ENCODE measurements at regions not wholly inside any gene's neighbourhood (a gene's known extent, or its start where the extent isn't known, plus 50 kb on each side); places are given as distances from the start of the nearest gene placed in this dataset.

GRCh38 chr2:128788636-128789220 lies 470.1 kb upstream of the HS6ST1 start:
- DNase-seq = no peak

- no peak for DNase-seq
These were observed 470.6 kb upstream of the HS6ST1 start for GRCh38 chr2:128789221-128789620.

GRCh38 chr2:128789776-128790455 lies 471.2 kb upstream of the HS6ST1 start:
- no peak for DNase-seq

GRCh38 chr2:128790541-128791001 lies 471.9 kb upstream of the HS6ST1 start:
- DNase-seq = no peak

- no peak for DNase-seq
These were observed 472.7 kb upstream of the HS6ST1 start for GRCh38 chr2:128791120-128791984.

- DNase-seq = no peak
These were observed 473.3 kb upstream of the HS6ST1 start for GRCh38 chr2:128791985-128792320.

- no peak for DNase-seq
These were observed 473.9 kb upstream of the HS6ST1 start for GRCh38 chr2:128792476-128793054.

GRCh38 chr2:128793404-128793803 lies 474.7 kb upstream of the HS6ST1 start:
- no peak for DNase-seq

- no peak for DNase-seq
These were observed 475.6 kb upstream of the HS6ST1 start for GRCh38 chr2:128794285-128794684.

- no peak for DNase-seq
These were observed 477.7 kb upstream of the HS6ST1 start for GRCh38 chr2:128796321-128796720.

GRCh38 chr2:128797092-128797491 lies 478.4 kb upstream of the HS6ST1 start:
- no peak for DNase-seq

- no peak for DNase-seq
These were observed 478.9 kb upstream of the HS6ST1 start for GRCh38 chr2:128797533-128797932.

- no peak for DNase-seq
These were observed 479.3 kb upstream of the HS6ST1 start for GRCh38 chr2:128797937-128798336.

- no peak for DNase-seq
These were observed 480.0 kb upstream of the HS6ST1 start for GRCh38 chr2:128798502-128799283.

- no peak for DNase-seq
These were observed 480.6 kb upstream of the HS6ST1 start for GRCh38 chr2:128799284-128799552.

GRCh38 chr2:128799730-128800129 lies 481.1 kb upstream of the HS6ST1 start:
- no peak for DNase-seq

- no peak for DNase-seq
These were observed 482.9 kb upstream of the HS6ST1 start for GRCh38 chr2:128801576-128801975.

GRCh38 chr2:128803222-128803621 lies 484.6 kb upstream of the HS6ST1 start:
- no peak for DNase-seq

- no peak for DNase-seq
These were observed 486.6 kb upstream of the HS6ST1 start for GRCh38 chr2:128805237-128805636.

- no peak for DNase-seq
These were observed 487.2 kb upstream of the HS6ST1 start for GRCh38 chr2:128805918-128806317.

GRCh38 chr2:128807317-128807716 lies 488.6 kb upstream of the HS6ST1 start:
- no peak for DNase-seq

- DNase-seq = no peak
These were observed 490.0 kb upstream of the HS6ST1 start for GRCh38 chr2:128808462-128809258.
